GM18526 (cell line): ENCODE measurements at regions not wholly inside any gene's neighbourhood (a gene's known extent, or its start where the extent isn't known, plus 50 kb on each side); places are given as distances from the start of the nearest gene placed in this dataset.

Experiments used
- POLR2A ChIP-seq: IDR thresholded peaks from 3 replicates; pipeline ENCODE4 v1.6.1; 2011; ENCODE audit not compliant: insufficient read length; ENCODE audit errors: extremely low read depth

DNA sequence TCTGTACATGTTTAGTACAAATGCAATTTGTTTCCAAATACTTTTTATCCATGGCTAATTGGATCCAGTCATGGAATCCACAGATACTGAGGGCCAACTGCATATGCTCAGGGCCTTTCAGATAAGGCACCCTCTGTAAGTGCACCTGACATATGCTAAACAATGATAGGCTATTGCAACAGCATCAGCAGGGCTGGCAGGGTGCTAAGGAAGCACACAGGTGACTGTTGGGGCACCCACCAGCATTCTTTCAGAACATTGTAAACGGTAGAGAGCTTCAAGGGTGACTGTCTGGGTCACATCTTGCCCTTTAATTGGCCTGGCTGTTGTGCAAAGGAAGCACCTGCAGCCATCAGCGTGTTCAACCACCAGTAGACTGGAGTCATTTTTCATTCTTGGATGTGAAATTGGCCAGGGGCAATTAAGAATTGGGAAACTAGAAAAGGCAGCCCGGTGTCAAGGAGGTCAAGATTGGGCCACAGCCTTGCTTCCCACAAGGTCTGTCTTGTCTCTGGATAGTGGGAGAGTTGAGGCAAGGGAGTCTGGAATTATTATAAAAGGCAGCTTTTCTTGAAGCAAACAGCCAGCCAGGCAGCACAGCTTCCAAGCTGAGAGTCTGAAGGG is 129.3 kb upstream of the RAI14 start:
- no peak for TF ChIP-seq POLR2A

GRCh38 chr5:34529581-34530331 is 126.4 kb upstream of the RAI14 start:
- TF ChIP-seq POLR2A: no peak

GRCh38 chr5:34530637-34531036 is 125.5 kb upstream of the RAI14 start:
- TF ChIP-seq POLR2A: no peak

- TF ChIP-seq POLR2A: no peak
Measured at GRCh38 chr5:34531751-34532360, 124.3 kb upstream of the RAI14 start.

GRCh38 chr5:34533582-34534522 is 122.3 kb upstream of the RAI14 start:
- no peak for TF ChIP-seq POLR2A

DNA sequence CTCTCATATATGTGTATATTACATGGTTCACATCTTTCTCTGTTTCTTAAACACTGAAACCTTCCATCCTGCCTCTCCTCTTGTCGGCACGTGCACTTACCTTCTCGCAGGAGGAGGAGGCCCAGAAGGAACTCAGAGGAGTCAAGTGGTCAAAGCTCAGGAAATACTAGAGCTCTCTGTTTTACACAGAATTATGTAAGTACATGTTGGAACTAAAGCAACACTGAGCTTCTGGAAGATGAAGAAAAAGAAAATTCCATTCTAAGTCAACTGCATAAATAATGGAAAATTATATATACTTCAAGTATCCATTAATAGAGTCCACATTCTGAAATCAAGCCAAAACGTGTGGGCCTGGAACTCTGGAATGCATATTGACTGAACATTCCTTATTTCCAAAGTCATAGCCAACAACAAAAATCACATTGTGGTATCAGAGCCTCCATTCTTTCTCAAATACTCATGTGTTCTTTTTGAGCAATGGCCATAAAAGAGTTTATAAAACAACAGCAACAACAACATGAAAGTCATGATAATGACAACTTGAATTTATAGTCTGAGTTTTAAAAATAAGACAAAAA is 121.5 kb upstream of the RAI14 start:
- TF ChIP-seq POLR2A: no peak

DNA sequence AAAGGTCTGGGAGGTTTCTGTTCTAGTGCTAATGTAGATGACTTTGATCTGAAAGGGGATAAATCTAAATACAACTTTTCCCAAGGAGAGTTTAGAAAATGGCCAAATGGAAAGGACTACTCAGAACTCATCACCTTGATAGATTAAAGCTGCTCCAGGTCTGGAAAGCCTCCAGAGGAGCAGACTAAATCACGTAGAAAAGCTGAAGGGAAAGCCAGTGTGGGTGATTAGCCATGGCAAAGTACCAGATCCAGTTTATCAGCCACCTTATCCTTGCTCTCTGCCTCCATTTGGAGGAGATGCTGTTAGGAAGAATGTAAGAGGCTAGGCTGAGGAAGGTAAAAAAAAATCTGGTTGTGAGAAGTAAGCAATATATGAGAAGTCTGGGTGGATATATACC is 120.7 kb upstream of the RAI14 start:
- TF ChIP-seq POLR2A: no peak

- TF ChIP-seq POLR2A: no peak
Measured at GRCh38 chr5:34535944-34536623, 120.0 kb upstream of the RAI14 start.

DNA sequence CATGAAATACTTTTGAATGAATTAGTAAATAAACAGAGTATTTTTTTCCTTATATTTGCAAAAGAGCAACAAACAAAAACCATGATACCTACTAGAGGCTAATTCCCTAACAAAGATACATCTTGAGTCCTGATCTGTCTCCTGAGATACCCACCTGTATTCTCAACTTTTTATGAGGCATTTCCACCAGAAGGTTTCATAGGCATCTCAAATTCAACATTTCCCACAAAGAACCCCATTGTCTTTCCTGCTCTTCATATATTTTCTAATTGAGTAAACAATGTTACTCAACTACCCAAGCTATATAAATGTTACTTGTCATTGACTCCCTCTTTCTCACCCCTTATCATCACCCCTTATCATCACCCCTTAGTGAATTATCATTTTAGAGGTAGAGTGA is 119.4 kb upstream of the RAI14 start:
- no peak for TF ChIP-seq POLR2A

GRCh38 chr5:34538026-34538672 is 118.0 kb upstream of the RAI14 start:
- no peak for TF ChIP-seq POLR2A

- no peak for TF ChIP-seq POLR2A
Measured at GRCh38 chr5:34539183-34539582, 116.9 kb upstream of the RAI14 start.

DNA sequence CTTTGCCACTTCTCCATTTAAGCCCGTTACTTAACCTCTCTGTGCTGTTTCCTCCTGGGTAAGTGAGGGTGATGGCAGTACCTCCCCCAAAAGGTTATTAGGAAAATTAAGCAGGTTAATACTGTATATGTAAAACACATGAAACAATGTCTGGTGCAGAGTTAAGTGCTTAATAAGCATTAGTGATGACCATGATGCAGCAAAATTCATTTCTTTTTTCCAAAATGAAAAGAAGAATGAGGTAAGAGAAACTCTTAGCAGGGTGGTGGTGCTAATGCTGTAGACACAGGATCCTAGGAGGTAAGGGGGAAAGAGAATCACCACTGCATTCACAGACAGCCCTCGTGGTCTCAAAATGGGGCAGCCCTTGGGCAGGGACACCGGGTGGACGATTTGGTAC is 115.1 kb upstream of the RAI14 start:
- no peak for TF ChIP-seq POLR2A

DNA sequence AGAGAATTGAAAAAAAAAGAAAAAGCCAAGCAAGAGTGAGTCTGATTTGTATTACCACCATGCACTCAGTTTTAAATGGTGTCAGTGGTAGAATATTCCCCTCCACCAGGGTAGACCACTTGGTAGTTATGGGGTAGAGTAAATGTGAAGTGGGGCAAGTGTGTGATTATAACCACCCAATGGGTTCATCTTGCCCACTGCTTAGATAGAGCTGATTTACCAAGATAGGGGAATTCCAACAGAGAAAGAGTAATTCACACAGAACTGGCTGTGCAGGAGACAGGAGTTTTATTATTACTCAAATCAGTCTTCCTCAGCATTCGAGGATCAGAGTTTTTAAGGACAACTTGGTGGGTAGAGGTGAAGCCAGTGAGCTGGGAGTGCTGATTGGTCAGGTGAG is 113.3 kb upstream of the RAI14 start:
- TF ChIP-seq POLR2A: no peak

DNA sequence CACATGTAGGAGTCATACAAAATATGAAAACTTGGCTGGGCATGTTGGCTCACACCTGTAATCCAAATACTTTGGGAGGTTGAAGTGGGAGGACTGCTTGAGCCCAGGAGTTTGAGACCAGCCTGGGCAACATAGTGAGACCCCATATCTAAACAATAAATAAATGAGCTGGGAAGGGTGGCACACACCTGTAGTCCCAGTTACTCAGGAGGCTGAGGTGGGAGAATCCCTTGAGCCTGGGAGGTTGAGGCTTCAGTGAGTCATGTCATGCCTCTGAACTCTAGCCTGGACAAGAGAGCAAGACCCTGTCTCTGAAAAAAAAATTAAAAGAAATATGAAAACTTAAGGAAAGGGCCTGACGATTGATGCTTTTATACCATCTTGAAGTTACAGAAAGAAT is 112.4 kb upstream of the RAI14 start:
- TF ChIP-seq POLR2A: no peak
